ENCODE measurements at regions not wholly inside any gene's neighbourhood (a gene's known extent, or its start where the extent isn't known, plus 50 kb on each side); places are given as distances from the start of the nearest gene placed in this dataset.
A peak's percentile ranks its signal among the peaks of the same experiment; 100 is the strongest.

- no peak overlapping the region for H3K4me3 ChIP-seq
- peak; percentile 87 for ATAC-seq
- no peaks in the 10 kb centered on the region for H3K4me1 ChIP-seq
- DNase-seq, result peak; percentile 45 to 84 (median 68)
- no peak overlapping the region for H3K27ac ChIP-seq
- H3K9me3 ChIP-seq, result no peaks in the 10 kb centered on the region
- intact Hi-C loops (cut with DNase I), result loop anchor here in 1 of 2 donors (10.0 kb wide), 1 partner anchor 859 kb away; no protein-coding TSS in a partner anchor
- TF ChIP-seq CTCF (IDR thresholded peaks at IDR 0.05), result peak; percentile 72 to 80
- no peaks in the 10 kb centered on the region for H3K36me3 ChIP-seq
- peaks cover 0 to 47% of the 10 kb centered on the region in 2 donors for H3K27me3 ChIP-seq
Measured at GRCh38 chr1:36576118-36576517, 93.4 kb upstream of the CSF3R start.

GRCh38 chr1:36573445-36573844, 90.7 kb upstream of the CSF3R start:
- no peak for TF ChIP-seq CTCF (IDR thresholded peaks at IDR 0.05)
- intact Hi-C loops (cut with DNase I), result loop anchor here in 1 of 2 donors (10.0 kb wide), 1 partner anchor 861 kb away; no protein-coding TSS in a partner anchor
- no peak overlapping the region for H3K27ac ChIP-seq
- H3K27me3 ChIP-seq, result peaks cover 0 to 43% of the 10 kb centered on the region in 2 donors
- no peaks in the 10 kb centered on the region for H3K9me3 ChIP-seq
- peak in 1 of 4 donors; percentile 19 for DNase-seq
- H3K4me3 ChIP-seq, result no peak overlapping the region
- H3K4me1 ChIP-seq, result no peaks in the 10 kb centered on the region
- H3K36me3 ChIP-seq, result no peaks in the 10 kb centered on the region
- no peak for ATAC-seq

- Histone ChIP-seq H3K9me3 (no peaks in the 10 kb centered on the region), H3K27ac (no peak overlapping the region), H3K36me3 (no peaks in the 10 kb centered on the region), H3K4me1 (no peaks in the 10 kb centered on the region), H3K27me3 (peaks cover 0 to 43% of the 10 kb centered on the region in 2 donors), H3K4me3 (no peak overlapping the region)
- ATAC-seq (no peak), DNase-seq (peak in 1 of 4 donors; percentile 15)
- TF ChIP-seq CTCF (IDR thresholded peaks at IDR 0.05), result no peak
- intact Hi-C loops (cut with DNase I), result loop anchor here in 1 of 2 donors (10.0 kb wide), 1 partner anchor 862 kb away; no protein-coding TSS in a partner anchor
Measured at GRCh38 chr1:36572906-36573305, 90.2 kb upstream of the CSF3R start.

- H3K36me3 ChIP-seq, result no peaks in the 10 kb centered on the region
- no peak for ATAC-seq
- no peak for TF ChIP-seq CTCF (IDR thresholded peaks at IDR 0.05)
- H3K27ac ChIP-seq, result no peak overlapping the region
- intact Hi-C loops (cut with DNase I), result loop anchor here in 1 of 2 donors (10.0 kb wide), 1 partner anchor 863 kb away; no protein-coding TSS in a partner anchor
- H3K27me3 ChIP-seq, result peaks cover 0 to 43% of the 10 kb centered on the region in 2 donors
- DNase-seq, result no peak
- no peak overlapping the region for H3K4me3 ChIP-seq
- no peaks in the 10 kb centered on the region for H3K4me1 ChIP-seq
- H3K9me3 ChIP-seq, result no peaks in the 10 kb centered on the region
Measured at GRCh38 chr1:36572142-36572715, 89.5 kb upstream of the CSF3R start.

GRCh38 chr1:36571106-36571505, 88.4 kb upstream of the CSF3R start:
- intact Hi-C loops (cut with DNase I), result loop anchor here in 1 of 2 donors (10.0 kb wide), 1 partner anchor 864 kb away; no protein-coding TSS in a partner anchor
- Histone ChIP-seq H3K27ac (no peak overlapping the region), H3K4me3 (no peak overlapping the region), H3K27me3 (peaks cover 0 to 43% of the 10 kb centered on the region in 2 donors), H3K9me3 (no peaks in the 10 kb centered on the region), H3K4me1 (no peaks in the 10 kb centered on the region), H3K36me3 (no peaks in the 10 kb centered on the region)
- ATAC-seq (no peak), DNase-seq (no peak)
- no peak for TF ChIP-seq CTCF (IDR thresholded peaks at IDR 0.05)

All from left lung (tissue), 4 donors.